Gastroesophageal sphincter (tissue), 4 donors: ENCODE measurements at regions not wholly inside any gene's neighbourhood (a gene's known extent, or its start where the extent isn't known, plus 50 kb on each side); places are given as distances from the start of the nearest gene placed in this dataset.

Experiments
- ATAC-seq: fragments of 150-250 bp; one replicate; pipeline ENCODE4 v1.9.1; 2016; ENCODE audit warnings: mild to moderate bottlenecking, moderate library complexity
- H3K27ac ChIP-seq, 4 donors: fragments of 200-600 bp; sonication (generic) in 3 of 4; 1 replicate in 3 of 4; 2 replicates in 1 of 4; pipeline ENCODE4 v1.5.1; 2016 to 2019
- H3K27me3 ChIP-seq: fragments of 200-600 bp; sonication (generic); one replicate; pipeline ENCODE4 v1.5.1; 2019
- H3K36me3 ChIP-seq, 2 donors: fragments of 200-600 bp; sonication (generic); one replicate each; pipeline ENCODE4 v1.5.1; 2019; ENCODE audit warnings: control low read depth in 1 of 2
- H3K4me1 ChIP-seq, 3 donors: fragments of 200-600 bp; sonication (generic); 1 replicate in 2 of 3; 2 replicates in 1 of 3; pipeline ENCODE4 v1.5.1; 2016 to 2019; ENCODE audit warnings: control low read depth in 2 of 3
- H3K4me3 ChIP-seq, 2 donors: fragments of 200-600 bp; sonication (generic); one replicate each; pipeline ENCODE4 v1.5.1; 2019; ENCODE audit warnings: mild to moderate bottlenecking in 1 of 2, moderate library complexity in 1 of 2
- H3K9me3 ChIP-seq, 3 donors: fragments of 200-600 bp; sonication (generic); one replicate each; pipeline ENCODE4 v1.5.1; 2017 to 2019; ENCODE audit warnings: control low read depth in 2 of 3
- EP300 ChIP-seq: sonication (generic); formaldehyde crosslinking; IDR thresholded peaks from one replicate; pipeline ENCODE4 v1.6.1; 2017; ENCODE audit warnings: antibody characterized with exemption, mild to moderate bottlenecking
- POLR2A ChIP-seq, 2 donors: fragments of 450-650 bp; IDR thresholded peaks; one replicate each; pipeline ENCODE4 v1.6.1; 2017; ENCODE audit warnings: antibody characterized with exemption in 2 of 2, mild to moderate bottlenecking in 2 of 2, moderate library complexity in 1 of 2
- POLR2AphosphoS5 ChIP-seq: sonication (generic); formaldehyde crosslinking; IDR thresholded peaks from one replicate; pipeline ENCODE4 v1.6.1; 2017; ENCODE audit warnings: antibody characterized with exemption
- WGBS, 2 donors: methylation state at CpG; one replicate each; pipeline ENCODE4 v1.1.5; 2018; ENCODE audit warnings: low coverage in 1 of 2; 5-methylcytosine and 5-hydroxymethylcytosine counted together
- TF ChIP-seq, protein P1 (sequence below), 4 experiments: fragments of 200-600 bp in 2 of 4; fragments of 450-650 bp in 2 of 4; sonication (generic) in 1 of 4; IDR thresholded peaks; one replicate each; pipeline ENCODE4 v1.5.1; 2017 to 2019; ENCODE audit warnings: antibody characterized with exemption in 4 of 4, mild to moderate bottlenecking in 2 of 4, moderate library complexity in 2 of 4

DNA sequence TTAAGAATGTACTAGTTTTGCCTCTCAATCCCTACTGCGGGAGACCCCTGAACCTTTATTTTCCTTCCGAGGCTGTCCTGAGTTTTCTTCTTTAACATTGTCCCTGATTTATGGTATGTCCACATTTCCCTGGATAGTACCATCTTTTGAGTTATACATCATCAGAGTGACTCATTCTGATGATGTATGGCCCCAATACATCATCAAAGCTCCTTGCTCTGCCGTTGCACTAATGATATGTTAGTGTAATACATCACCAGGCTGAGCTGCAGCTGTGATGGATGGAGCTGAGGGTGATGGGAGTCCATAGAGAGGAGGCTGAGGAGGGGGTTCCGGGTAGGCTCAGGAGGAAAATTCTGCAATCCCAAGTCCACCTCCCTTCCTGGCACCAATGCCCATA lies 986.5 kb downstream of the KCNMA1 start:
- H3K27me3 ChIP-seq, result no peaks in the 10 kb centered on the region
- H3K4me1 ChIP-seq, result peaks cover 0 to 5% (median 0%) of the 10 kb centered on the region in 3 donors
- no peaks in the 10 kb centered on the region for H3K9me3 ChIP-seq
- H3K4me3 ChIP-seq, result no peak overlapping the region
- WGBS, 2 donors, result 69 to 74% methylated on average over 3 of the region's 4 CpGs
- H3K27ac ChIP-seq, result no peak overlapping the region
- ATAC-seq, result no peak
- TF ChIP-seq POLR2A (IDR thresholded peaks at IDR 0.05), result no peak
- TF ChIP-seq, protein P1, sequence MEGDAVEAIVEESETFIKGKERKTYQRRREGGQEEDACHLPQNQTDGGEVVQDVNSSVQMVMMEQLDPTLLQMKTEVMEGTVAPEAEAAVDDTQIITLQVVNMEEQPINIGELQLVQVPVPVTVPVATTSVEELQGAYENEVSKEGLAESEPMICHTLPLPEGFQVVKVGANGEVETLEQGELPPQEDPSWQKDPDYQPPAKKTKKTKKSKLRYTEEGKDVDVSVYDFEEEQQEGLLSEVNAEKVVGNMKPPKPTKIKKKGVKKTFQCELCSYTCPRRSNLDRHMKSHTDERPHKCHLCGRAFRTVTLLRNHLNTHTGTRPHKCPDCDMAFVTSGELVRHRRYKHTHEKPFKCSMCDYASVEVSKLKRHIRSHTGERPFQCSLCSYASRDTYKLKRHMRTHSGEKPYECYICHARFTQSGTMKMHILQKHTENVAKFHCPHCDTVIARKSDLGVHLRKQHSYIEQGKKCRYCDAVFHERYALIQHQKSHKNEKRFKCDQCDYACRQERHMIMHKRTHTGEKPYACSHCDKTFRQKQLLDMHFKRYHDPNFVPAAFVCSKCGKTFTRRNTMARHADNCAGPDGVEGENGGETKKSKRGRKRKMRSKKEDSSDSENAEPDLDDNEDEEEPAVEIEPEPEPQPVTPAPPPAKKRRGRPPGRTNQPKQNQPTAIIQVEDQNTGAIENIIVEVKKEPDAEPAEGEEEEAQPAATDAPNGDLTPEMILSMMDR (IDR thresholded peaks at IDR 0.05), result no peak
- TF ChIP-seq POLR2AphosphoS5, result no peak
- TF ChIP-seq EP300, result no peak
- H3K36me3 ChIP-seq, result no peaks in the 10 kb centered on the region

DNA sequence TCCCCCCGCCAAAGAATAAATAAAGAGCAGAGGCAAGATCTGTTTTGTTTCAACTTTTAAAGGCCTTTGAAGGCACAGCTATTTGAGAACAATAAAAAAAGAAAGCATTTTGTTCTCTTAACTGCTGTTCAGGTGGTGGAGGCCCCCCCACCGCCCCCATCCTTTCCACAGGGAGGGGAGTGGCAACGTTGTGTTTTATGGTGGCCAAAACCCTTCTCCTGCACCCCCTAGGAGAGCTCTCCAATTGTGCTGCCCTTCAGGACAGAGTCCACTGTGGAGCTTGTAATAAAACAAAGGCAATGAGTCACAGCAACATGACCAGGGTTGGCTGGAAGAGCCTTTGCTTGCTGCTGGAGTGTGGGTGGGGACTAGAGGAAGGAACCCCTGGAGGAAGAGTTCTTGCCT lies 987.9 kb downstream of the KCNMA1 start:
- ATAC-seq, result no peak
- WGBS, 2 donors, result 50 to 60% methylated on average over 1 of the region's 3 CpGs
- Histone ChIP-seq H3K4me1 (peaks cover 0 to 5% (median 0%) of the 10 kb centered on the region in 3 donors), H3K4me3 (no peak overlapping the region), H3K9me3 (no peaks in the 10 kb centered on the region), H3K36me3 (no peaks in the 10 kb centered on the region), H3K27me3 (no peaks in the 10 kb centered on the region), H3K27ac (no peak overlapping the region)
- TF ChIP-seq POLR2A (IDR thresholded peaks at IDR 0.05), result no peak
- TF ChIP-seq, protein P1 (IDR thresholded peaks at IDR 0.05), result no peak

DNA sequence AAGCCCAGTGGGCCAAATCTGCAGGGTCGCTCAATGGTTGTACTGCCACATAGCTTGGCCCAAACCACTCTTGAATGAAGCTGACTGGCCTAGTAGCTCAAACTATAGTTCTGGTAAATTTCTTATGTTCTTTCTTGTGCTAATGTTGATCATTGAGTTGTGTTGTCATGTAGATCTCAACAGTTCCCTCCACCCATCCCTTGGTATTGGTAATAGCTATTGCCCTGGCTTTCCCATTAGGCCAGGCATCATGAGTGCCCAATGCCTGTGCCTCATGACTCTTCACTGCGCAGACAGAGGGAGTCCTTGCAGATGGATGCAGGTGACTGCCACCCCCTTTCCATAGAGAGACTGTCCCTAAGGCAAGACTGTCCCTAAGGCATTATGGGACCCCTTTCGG lies 988.4 kb downstream of the KCNMA1 start:
- TF ChIP-seq, protein P1 (IDR thresholded peaks at IDR 0.05), result no peak
- TF ChIP-seq POLR2A (IDR thresholded peaks at IDR 0.05) (no peak), POLR2AphosphoS5 (no peak)
- WGBS, 2 donors, result 71 to 92% methylated on average over 2 of the region's 3 CpGs
- H3K27ac ChIP-seq, result no peak overlapping the region

DNA sequence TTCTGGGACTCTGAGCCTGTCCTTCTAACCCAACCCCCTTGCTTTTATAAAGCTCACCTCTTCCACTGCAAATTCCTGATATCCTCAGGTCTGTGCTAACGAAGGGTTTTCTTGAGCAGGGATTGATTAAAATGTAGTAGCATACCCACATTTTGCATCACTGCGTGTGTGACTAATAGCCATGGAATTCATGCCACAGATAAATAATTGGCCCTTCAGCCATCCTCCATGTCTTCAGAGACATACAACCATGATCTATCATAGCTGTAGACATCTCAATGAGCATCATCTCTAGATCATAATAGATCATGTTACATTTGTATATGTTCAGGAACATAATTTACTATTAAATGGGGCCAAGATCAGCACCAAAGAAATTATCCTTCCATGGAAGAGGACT lies 990.3 kb downstream of the KCNMA1 start:
- Histone ChIP-seq H3K4me3 (no peak overlapping the region), H3K27ac (no peak overlapping the region), H3K4me1 (peaks cover 0 to 25% (median 5%) of the 10 kb centered on the region in 3 donors), H3K9me3 (no peaks in the 10 kb centered on the region), H3K27me3 (no peaks in the 10 kb centered on the region), H3K36me3 (no peaks in the 10 kb centered on the region)
- 95 to 100% methylated on average over 1 to 2 of the region's 2 CpGs for WGBS, 2 donors
- no peak for ATAC-seq
- no peak for TF ChIP-seq POLR2A (IDR thresholded peaks at IDR 0.05)
- no peak for TF ChIP-seq EP300
- TF ChIP-seq, protein P1 (IDR thresholded peaks at IDR 0.05), result no peak
- no peak for TF ChIP-seq POLR2AphosphoS5

More for the DNA sequence above, 988.4 kb downstream of the KCNMA1 start:
- H3K36me3 ChIP-seq, result no peaks in the 10 kb centered on the region
- H3K27me3 ChIP-seq, result no peaks in the 10 kb centered on the region
- H3K4me1 ChIP-seq, result peaks cover 0 to 5% (median 0%) of the 10 kb centered on the region in 3 donors
- ATAC-seq, result no peak
- H3K4me3 ChIP-seq, result no peak overlapping the region
- no peaks in the 10 kb centered on the region for H3K9me3 ChIP-seq

DNA sequence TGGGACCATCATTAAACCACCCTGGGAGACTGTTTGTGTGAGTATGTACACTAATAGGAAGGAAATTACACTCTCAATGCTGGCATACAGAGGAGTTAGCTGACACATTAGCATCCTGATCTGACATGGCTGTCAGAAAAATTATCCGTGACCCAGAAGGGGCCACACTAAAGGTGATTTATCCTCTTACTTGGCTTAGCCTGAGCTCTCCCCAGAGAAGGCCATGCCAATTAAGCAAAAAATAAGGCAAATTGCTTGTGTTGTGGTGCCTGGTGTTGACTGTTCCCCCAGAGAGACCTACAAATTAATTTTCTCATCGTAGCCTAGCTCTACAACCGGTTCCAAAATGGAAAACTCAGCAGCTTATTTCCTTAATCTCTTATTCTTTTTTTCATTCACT lies 992.3 kb downstream of the KCNMA1 start:
- 81 to 100% methylated on average over 2 to 3 of the region's 3 CpGs for WGBS, 2 donors
- no peak for TF ChIP-seq POLR2AphosphoS5
- H3K4me3 ChIP-seq, result no peak overlapping the region
- ATAC-seq, result no peak
- H3K4me1 ChIP-seq, result peaks cover 0 to 41% (median 5%) of the 10 kb centered on the region in 3 donors
- H3K9me3 ChIP-seq, result no peaks in the 10 kb centered on the region
- H3K27me3 ChIP-seq, result no peaks in the 10 kb centered on the region
- no peaks in the 10 kb centered on the region for H3K36me3 ChIP-seq
- no peak overlapping the region for H3K27ac ChIP-seq

DNA sequence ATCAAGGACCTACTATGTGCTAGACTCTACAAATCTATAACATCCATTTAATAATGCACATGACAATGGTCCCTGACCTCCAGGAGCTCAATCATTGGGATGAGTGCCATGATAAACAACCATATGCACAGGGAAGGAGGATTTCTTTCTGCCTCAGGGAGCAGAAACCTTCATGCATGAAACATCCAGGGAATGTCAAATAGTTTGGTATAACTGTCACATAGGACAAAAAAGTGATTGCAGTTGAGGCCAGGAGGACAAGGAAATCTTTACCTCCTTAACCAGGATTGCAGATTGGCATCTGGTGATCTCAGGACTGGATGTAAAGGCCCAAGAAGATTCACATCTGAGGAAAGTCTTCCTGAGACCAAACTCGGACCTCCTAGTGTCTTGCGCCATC lies 993.1 kb downstream of the KCNMA1 start:
- TF ChIP-seq, protein P1 (IDR thresholded peaks at IDR 0.05), result no peak
- TF ChIP-seq EP300 (no peak), POLR2A (IDR thresholded peaks at IDR 0.05) (no peak), POLR2AphosphoS5 (no peak)
- Histone ChIP-seq H3K36me3 (no peaks in the 10 kb centered on the region), H3K9me3 (no peaks in the 10 kb centered on the region), H3K4me1 (peaks cover 0 to 41% (median 5%) of the 10 kb centered on the region in 3 donors), H3K27me3 (no peaks in the 10 kb centered on the region), H3K4me3 (no peak overlapping the region), H3K27ac (no peak overlapping the region)
- ATAC-seq, result no peak
- 83 to 100% methylated on average over 1 to 2 of the region's 2 CpGs for WGBS, 2 donors
